ENCODE measurements at regions not wholly inside any gene's neighbourhood (a gene's known extent, or its start where the extent isn't known, plus 50 kb on each side); places are given as distances from the start of the nearest gene placed in this dataset.

GRCh38 chr5:155595791-155596190, 582.2 kb downstream of the KIF4B start:
- TF ChIP-seq POLR2A (IDR thresholded peaks at IDR 0.05; ENCODE audit: low read depth, low read length), result no peak
- no peak for TF ChIP-seq POLR2AphosphoS5 (IDR thresholded peaks at IDR 0.05; ENCODE audit: low read depth, low read length)
- TF ChIP-seq TAF1 (IDR thresholded peaks at IDR 0.05; ENCODE audit: borderline replicate concordance, low read depth, low read length), result no peak

Data from GM12892 (cell line).